AG09309 (cell line): ENCODE measurements at regions not wholly inside any gene's neighbourhood (a gene's known extent, or its start where the extent isn't known, plus 50 kb on each side); places are given as distances from the start of the nearest gene placed in this dataset.

Experiments used
- DNase-seq: peaks from one replicate; pipeline ENCODE4 v3.0.0-alpha.2; 2010; ENCODE audit warnings: low read depth
- H3K4me3 ChIP-seq: 2 replicates; pipeline ENCODE4 v1.5.1; 2011; ENCODE audit warnings: mild to moderate bottlenecking, low read depth, low read length, moderate library complexity; ENCODE audit not compliant: control insufficient read depth
- CTCF ChIP-seq: IDR thresholded peaks from 2 replicates; pipeline ENCODE4 v1.5.1; 2011; ENCODE audit warnings: mild to moderate bottlenecking, low read depth, low read length, inconsistent platforms; ENCODE audit not compliant: insufficient read depth, control insufficient read depth; ENCODE audit errors: missing control alignments

DNA sequence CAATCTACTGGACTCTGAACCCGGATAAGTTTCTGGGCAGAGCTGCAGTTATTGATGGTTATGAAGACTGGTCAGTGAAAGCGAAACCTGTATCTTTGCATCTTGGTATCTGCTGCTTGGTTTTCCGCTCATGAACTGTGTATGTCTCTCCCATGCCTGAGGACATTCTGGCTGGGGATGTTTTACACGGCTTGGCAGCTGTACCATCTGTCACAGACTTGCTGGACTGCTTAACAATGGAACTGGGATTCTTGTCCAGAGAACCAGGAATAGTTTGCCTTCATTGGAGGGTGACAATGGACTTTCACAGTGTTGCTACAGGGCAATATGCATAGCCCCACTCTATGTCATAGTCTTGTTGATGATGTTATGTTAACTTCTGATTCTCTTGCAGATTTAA, 119.9 kb upstream of the TMEM106B start:
- TF ChIP-seq CTCF, result no peak
- H3K4me3 ChIP-seq, result no peak overlapping the region
- no peak for DNase-seq

DNA sequence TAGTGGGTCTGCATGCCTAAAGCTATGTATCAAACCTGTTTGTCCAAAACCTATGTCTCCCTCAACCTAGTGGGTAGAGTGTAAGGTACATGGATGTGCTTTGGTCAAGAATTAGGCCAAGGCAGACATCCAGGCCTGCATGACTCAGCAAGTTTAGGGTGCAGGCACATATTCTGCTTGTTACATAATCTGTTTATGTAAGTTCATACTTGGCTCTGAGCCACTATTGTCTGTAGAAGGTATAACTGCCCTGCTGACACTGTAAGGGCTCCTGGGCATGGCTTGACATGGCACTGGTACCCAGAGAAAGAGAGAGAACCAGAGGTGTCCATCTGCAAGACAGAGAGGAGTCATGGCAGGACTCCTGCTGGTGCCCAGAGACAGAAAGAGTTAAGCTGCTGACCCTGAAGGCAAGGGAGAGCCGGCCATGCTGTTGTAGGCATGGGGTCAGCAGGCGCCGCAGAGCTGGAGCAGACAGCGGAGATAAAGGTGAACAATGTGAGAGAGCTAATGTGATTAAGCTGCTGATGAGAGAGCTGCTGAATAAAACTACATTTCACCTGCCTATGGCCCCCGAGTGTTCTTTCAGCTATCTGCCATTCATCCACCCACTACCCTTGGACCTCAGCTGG, 118.5 kb upstream of the TMEM106B start:
- no peak for TF ChIP-seq CTCF
- no peak overlapping the region for H3K4me3 ChIP-seq
- DNase-seq, result no peak

DNA sequence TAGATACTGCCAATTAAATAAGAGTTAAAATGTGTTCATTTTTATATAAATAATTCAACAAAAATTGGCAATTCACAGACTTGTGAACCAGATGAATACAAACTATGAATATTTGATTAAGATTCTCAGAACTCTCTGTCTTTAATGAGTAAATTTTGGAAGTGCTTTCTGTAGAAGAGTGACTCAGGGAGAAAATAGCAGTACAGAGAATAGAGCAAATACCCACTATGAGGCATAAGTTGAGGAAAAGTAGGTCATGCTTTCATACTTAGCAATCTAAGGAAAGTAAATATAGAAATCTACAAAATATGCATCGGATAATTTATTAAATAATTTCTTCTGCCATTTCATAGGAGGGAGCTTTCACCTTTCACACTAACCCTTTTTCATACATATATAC, 117.7 kb upstream of the TMEM106B start:
- TF ChIP-seq CTCF, result no peak
- H3K4me3 ChIP-seq, result no peak overlapping the region
- DNase-seq, result no peak

DNA sequence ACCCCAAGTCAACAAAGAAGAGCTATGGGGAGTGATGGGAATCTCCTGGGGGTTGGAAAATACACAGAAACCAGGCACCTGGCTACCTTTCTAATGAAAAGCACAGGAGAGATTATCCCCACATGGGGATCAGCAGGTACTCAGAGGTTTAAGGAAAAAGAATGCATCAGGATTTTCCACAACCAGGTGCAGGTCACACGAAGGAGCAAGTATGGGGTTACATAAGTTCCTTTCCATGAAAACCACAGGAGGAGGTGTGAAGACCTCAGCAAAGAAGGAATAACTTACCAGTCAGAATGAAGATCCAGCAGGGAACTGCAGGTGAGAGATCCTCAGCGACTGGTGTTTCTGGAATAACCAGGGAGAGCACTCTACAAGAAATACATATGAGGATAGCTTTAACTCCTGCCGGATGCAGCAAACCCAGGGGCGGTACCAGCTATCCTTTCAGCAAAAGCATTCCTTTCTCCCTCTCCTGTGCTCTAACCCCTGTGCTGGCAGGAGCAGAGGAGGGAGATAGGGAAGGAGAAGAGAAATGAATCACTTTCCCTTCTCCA, 116.7 kb upstream of the TMEM106B start:
- H3K4me3 ChIP-seq, result no peak overlapping the region
- no peak for DNase-seq
- TF ChIP-seq CTCF, result no peak

- no peak overlapping the region for H3K4me3 ChIP-seq
- no peak for TF ChIP-seq CTCF
- DNase-seq, result no peak
Observed at GRCh38 chr7:12102126-12102525, 109.0 kb upstream of the TMEM106B start.

- TF ChIP-seq CTCF, result no peak
- DNase-seq, result no peak
Observed at GRCh38 chr7:12102527-12102926, 108.6 kb upstream of the TMEM106B start.

DNA sequence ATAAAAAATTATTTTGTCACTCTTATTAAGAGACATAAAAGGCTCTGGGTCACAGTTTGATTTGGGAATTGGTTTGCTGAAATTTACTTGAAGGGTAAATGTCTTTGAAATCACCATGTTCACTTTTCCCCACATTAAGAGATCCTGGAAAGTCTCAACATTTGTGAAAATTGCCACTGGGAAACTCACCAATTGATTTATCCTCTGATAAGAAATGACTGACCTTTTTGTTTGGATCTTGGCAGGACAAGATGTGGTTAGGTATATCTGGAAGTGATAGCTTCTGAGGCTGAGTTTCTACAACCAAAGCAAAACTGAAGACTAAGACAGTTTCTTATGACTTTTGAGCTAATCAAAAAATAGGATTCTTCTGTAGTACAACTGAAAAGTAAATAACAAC, 107.1 kb upstream of the TMEM106B start:
- H3K4me3 ChIP-seq, result no peak overlapping the region
- TF ChIP-seq CTCF, result no peak
- DNase-seq, result no peak

More at GRCh38 chr7:12102527-12102926, 108.6 kb upstream of the TMEM106B start:
- no peak overlapping the region for H3K4me3 ChIP-seq
